ENCODE measurements at regions not wholly inside any gene's neighbourhood (a gene's known extent, or its start where the extent isn't known, plus 50 kb on each side); places are given as distances from the start of the nearest gene placed in this dataset.

DNA sequence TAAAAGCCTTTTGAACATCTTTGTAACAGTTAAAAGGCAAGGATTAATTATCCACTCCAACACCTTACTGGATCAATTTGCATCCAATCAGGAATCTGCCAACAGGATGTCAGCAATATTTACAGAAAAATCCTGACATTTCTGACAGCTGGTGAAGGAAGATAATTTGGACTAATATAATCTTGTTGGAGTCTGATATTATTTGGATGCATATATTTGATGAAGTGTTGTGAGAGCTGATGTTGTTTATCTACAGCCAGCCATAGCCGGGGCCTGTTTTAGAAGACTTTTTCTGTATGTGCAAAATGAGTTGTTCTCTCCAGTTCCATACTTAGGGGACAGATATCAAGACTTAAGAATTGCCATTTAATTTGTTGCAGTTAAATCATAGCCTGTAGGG, 91.1 kb downstream of the GPR37 start:
- no peak for TF ChIP-seq ZNF766 (CRISPR knock-in tag; conservative IDR thresholded peaks at IDR 0.05)
- TF ChIP-seq BHLHE40 (IDR thresholded peaks at IDR 0.05; ENCODE audit: low read length): no peak

Measured in K562 (cell line).